ENCODE measurements at regions not wholly inside any gene's neighbourhood (a gene's known extent, or its start where the extent isn't known, plus 50 kb on each side); places are given as distances from the start of the nearest gene placed in this dataset.

DNA sequence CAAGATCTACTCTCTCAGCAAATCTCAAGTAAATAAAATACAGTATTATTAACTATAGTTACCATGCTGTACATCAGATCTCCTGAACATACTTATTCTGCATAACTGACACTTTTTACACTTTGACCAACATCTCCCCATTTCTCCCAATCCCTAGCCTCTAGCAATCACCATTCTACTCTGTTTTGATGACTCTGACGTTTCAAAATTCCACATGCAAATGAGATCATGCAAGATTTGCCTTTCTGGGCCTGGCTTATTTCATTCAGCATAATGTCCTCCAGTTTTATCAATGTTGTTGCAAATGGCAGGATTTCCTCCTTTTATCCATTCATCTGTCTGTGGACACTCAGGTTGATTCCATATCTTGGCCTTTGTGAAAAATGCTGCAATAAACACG lies 266.3 kb downstream of the RFPL4B start:
- TF ChIP-seq, protein P1, sequence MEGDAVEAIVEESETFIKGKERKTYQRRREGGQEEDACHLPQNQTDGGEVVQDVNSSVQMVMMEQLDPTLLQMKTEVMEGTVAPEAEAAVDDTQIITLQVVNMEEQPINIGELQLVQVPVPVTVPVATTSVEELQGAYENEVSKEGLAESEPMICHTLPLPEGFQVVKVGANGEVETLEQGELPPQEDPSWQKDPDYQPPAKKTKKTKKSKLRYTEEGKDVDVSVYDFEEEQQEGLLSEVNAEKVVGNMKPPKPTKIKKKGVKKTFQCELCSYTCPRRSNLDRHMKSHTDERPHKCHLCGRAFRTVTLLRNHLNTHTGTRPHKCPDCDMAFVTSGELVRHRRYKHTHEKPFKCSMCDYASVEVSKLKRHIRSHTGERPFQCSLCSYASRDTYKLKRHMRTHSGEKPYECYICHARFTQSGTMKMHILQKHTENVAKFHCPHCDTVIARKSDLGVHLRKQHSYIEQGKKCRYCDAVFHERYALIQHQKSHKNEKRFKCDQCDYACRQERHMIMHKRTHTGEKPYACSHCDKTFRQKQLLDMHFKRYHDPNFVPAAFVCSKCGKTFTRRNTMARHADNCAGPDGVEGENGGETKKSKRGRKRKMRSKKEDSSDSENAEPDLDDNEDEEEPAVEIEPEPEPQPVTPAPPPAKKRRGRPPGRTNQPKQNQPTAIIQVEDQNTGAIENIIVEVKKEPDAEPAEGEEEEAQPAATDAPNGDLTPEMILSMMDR (IDR thresholded peaks at IDR 0.05): no peak

GRCh38 chr6:112618849-112619248 lies 271.7 kb downstream of the RFPL4B start:
- no peak overlapping the region for H3K27ac ChIP-seq
- DNase-seq (ENCODE audit: low spot score): no peak
- no peak overlapping the region for H3K4me3 ChIP-seq
- TF ChIP-seq, protein P1 (IDR thresholded peaks at IDR 0.05): no peak

More for the DNA sequence above, 266.3 kb downstream of the RFPL4B start:
- H3K27ac ChIP-seq: no peak overlapping the region
- H3K4me3 ChIP-seq: no peak overlapping the region
- DNase-seq (ENCODE audit: low spot score): no peak

DNA sequence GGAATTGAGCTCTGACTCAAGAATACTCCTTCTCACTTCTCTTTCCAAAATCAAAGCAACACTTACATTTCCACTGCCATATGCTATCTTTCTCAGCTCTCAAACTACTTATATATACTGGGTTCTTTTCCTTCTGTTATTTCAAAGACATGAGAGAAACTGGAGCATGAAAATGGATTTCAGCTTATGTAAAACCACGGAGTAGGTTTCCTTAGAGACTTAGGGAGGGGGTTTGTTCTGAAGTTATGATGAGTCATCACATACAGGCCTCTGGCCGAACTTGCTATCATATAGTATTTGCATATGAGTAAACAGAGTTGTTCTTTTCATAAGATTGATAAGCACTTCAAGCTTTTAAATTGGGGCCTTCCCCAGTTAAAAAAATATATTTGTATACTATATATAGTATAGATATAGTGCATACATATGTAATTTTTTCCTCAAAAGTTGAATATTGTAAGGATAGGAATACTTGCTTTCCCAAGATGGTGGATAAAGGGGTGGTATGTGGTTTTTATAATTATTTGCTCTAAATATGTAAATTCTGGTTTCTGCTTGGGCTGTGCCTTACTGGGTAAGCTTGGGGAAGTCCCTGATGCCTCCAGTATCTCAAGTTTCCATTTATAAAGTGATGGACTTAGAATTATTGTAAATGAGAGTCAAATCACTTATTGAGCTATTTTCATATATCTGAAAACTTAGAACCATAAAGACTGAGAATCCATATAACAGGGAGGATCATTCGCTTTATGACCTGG lies 273.9 kb downstream of the RFPL4B start:
- TF ChIP-seq, protein P1 (IDR thresholded peaks at IDR 0.05): no peak
- Histone ChIP-seq H3K4me3 (no peak overlapping the region), H3K27ac (no peak overlapping the region)
- no peak for DNase-seq (ENCODE audit: low spot score)

DNA sequence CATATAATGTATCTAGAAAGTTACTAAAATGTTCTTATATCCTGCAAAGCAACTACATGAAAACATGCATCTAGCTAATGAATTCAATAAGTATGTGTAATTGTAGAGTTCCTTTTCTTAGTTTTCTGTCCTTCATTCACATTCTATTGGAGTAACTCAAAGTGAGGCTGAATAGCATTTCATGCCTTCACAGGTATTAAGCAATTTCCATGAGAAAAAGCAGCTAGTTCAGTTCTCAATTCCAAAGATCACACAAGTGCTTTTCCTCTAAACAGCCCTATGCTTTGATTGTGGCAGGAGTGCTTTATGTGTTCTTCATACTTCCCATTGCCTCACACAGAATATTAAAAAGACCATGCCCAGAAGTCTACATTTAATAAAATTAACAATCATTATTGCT lies 274.9 kb downstream of the RFPL4B start:
- no peak overlapping the region for H3K4me3 ChIP-seq
- TF ChIP-seq, protein P1 (IDR thresholded peaks at IDR 0.05): no peak
- H3K27ac ChIP-seq: no peak overlapping the region
- DNase-seq (ENCODE audit: low spot score): no peak

- no peak for DNase-seq (ENCODE audit: low spot score)
- TF ChIP-seq, protein P1 (IDR thresholded peaks at IDR 0.05): no peak
- Histone ChIP-seq H3K4me3 (no peak overlapping the region), H3K27ac (no peak overlapping the region)
Observed at GRCh38 chr6:112626468-112627082, 279.4 kb downstream of the RFPL4B start.

GRCh38 chr6:112634376-112634775 lies 287.2 kb downstream of the RFPL4B start:
- no peak overlapping the region for H3K4me3 ChIP-seq
- no peak for DNase-seq (ENCODE audit: low spot score)
- H3K27ac ChIP-seq: no peak overlapping the region
- TF ChIP-seq, protein P1 (IDR thresholded peaks at IDR 0.05): no peak
